Gastrocnemius medialis (tissue), 4 donors: ENCODE measurements at regions not wholly inside any gene's neighbourhood (a gene's known extent, or its start where the extent isn't known, plus 50 kb on each side); places are given as distances from the start of the nearest gene placed in this dataset.

ENCODE experiments used
- POLR2A ChIP-seq, 2 donors: fragments of 450-650 bp; IDR thresholded peaks; one replicate each; pipeline ENCODE4 v1.6.1; 2017; ENCODE audit warnings: antibody characterized with exemption in 2 of 2, mild to moderate bottlenecking in 2 of 2, moderate library complexity in 2 of 2
- TF ChIP-seq, protein P1 (sequence below), 5 experiments: fragments of 450-650 bp in 3 of 5; fragments of 200-600 bp in 2 of 5; sonication (generic) in 2 of 5; IDR thresholded peaks in 4 of 5; conservative IDR thresholded peaks in 1 of 5; 1 replicate in 4 of 5; 2 replicates in 1 of 5; pipeline ENCODE4 v1.5.1; 2016 to 2019; ENCODE audit warnings: antibody characterized with exemption in 5 of 5, mild to moderate bottlenecking in 3 of 5, moderate library complexity in 3 of 5

DNA sequence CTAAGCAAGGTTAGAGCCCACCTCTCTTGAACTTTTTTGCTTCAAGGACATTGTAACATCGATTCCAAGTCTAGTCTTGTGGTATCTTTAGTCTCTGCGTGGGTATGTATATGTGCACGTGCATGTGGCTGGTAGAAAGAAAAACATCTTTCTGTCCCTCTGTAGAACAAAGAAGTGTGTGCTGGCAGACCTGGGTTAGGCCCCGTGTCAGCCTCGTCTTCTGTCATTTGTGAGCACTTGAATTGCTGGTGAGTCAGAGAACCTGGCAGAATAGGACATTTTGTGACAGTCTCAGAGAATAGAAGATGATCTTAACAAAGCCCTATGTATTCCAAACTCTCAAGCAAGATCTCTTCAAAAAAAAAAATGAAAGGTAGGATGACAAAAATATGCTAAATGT is 102.2 kb upstream of the ATP10A start:
- TF ChIP-seq, protein P1, sequence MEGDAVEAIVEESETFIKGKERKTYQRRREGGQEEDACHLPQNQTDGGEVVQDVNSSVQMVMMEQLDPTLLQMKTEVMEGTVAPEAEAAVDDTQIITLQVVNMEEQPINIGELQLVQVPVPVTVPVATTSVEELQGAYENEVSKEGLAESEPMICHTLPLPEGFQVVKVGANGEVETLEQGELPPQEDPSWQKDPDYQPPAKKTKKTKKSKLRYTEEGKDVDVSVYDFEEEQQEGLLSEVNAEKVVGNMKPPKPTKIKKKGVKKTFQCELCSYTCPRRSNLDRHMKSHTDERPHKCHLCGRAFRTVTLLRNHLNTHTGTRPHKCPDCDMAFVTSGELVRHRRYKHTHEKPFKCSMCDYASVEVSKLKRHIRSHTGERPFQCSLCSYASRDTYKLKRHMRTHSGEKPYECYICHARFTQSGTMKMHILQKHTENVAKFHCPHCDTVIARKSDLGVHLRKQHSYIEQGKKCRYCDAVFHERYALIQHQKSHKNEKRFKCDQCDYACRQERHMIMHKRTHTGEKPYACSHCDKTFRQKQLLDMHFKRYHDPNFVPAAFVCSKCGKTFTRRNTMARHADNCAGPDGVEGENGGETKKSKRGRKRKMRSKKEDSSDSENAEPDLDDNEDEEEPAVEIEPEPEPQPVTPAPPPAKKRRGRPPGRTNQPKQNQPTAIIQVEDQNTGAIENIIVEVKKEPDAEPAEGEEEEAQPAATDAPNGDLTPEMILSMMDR (IDR thresholded peaks at IDR 0.05 in 4 of 5, conservative IDR thresholded peaks at IDR 0.05 in 1 of 5): no peak
- no peak for TF ChIP-seq POLR2A (IDR thresholded peaks at IDR 0.05)
